ENCODE measurements at regions not wholly inside any gene's neighbourhood (a gene's known extent, or its start where the extent isn't known, plus 50 kb on each side); places are given as distances from the start of the nearest gene placed in this dataset.

DNA sequence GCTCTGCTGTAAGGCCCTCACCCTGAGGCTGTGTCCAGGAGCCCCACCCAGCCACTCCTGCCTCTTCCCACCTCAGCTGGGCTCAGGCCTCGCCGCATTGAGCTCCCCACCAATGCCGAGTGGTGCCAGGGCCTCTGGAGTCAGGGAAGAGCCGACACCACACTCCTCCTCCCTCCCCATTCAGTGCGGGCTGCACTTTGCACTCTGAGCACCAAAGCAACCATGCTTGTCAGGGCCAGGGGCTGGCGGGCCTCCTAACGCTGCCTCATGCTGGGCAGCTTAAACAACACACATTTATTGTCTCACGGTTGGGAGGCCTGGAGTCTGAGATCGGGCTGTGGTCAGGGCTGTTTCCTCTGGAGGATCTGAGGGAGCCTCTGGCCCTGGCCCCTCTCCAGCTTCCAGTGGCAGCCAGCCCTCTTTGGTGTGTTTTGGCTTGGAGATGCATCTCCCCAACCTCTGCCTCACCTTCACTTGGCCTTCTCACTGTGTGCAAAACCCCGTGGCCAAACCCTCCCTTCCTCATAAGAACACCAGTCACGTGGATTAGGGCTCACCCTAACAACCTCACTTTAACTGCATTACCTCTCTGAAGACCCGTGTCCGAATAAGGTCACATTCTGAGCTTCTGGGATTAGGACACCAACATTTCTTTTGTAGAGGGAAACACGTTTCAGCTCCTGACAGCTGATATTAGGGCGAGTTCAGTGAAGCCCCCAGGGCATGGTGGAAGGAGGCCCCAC lies 157.8 kb downstream of the MED10 start:
- TF ChIP-seq, protein P1, sequence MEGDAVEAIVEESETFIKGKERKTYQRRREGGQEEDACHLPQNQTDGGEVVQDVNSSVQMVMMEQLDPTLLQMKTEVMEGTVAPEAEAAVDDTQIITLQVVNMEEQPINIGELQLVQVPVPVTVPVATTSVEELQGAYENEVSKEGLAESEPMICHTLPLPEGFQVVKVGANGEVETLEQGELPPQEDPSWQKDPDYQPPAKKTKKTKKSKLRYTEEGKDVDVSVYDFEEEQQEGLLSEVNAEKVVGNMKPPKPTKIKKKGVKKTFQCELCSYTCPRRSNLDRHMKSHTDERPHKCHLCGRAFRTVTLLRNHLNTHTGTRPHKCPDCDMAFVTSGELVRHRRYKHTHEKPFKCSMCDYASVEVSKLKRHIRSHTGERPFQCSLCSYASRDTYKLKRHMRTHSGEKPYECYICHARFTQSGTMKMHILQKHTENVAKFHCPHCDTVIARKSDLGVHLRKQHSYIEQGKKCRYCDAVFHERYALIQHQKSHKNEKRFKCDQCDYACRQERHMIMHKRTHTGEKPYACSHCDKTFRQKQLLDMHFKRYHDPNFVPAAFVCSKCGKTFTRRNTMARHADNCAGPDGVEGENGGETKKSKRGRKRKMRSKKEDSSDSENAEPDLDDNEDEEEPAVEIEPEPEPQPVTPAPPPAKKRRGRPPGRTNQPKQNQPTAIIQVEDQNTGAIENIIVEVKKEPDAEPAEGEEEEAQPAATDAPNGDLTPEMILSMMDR (IDR thresholded peaks at IDR 0.05) = no peak
- TF ChIP-seq POLR2A (IDR thresholded peaks at IDR 0.05) = no peak

Measured in adrenal gland (tissue), 5 donors.